Keratinocyte (primary cell): ENCODE measurements at regions not wholly inside any gene's neighbourhood (a gene's known extent, or its start where the extent isn't known, plus 50 kb on each side); places are given as distances from the start of the nearest gene placed in this dataset.

Experiments used
- DNase-seq: peaks from one replicate; pipeline ENCODE4 v3.0.0-alpha.2; 2011; ENCODE audit warnings: low read depth, missing footprints, low spot score
- FAIRE-seq: peaks from 2 replicates; lab custom pipeline; 2011; peaks lifted over from hg19 to GRCh38; lab: Jason Lieb, UNC
- H2AFZ ChIP-seq: 2 replicates; pipeline ENCODE4 v1.6.0; 2012; ENCODE audit warnings: low read length, control low read depth, inconsistent platforms; ENCODE audit not compliant: control insufficient read depth
- H3K27ac ChIP-seq: 2 replicates; pipeline ENCODE4 v1.5.1; 2011; ENCODE audit warnings: low read length; ENCODE audit not compliant: control insufficient read depth, insufficient read depth
- H3K27me3 ChIP-seq: 3 replicates; pipeline ENCODE4 v1.6.0; 2011; ENCODE audit warnings: low read length; ENCODE audit not compliant: control insufficient read depth, insufficient read depth; ENCODE audit errors: extremely low read depth
- H3K36me3 ChIP-seq, 2 experiments: 2 replicates in 1 of 2; 3 replicates in 1 of 2; pipeline ENCODE4 v1.5.1; 2011; ENCODE audit warnings: low read length in 2 of 2, mild to moderate bottlenecking in 1 of 2; ENCODE audit not compliant: control insufficient read depth in 2 of 2, insufficient read depth in 2 of 2; ENCODE audit errors: extremely low read depth in 1 of 2
- H3K4me1 ChIP-seq: 3 replicates; pipeline ENCODE4 v1.5.1; 2011; ENCODE audit warnings: low read length; ENCODE audit not compliant: control insufficient read depth, insufficient read depth; ENCODE audit errors: extremely low read depth
- H3K4me2 ChIP-seq: 3 replicates; pipeline ENCODE4 v1.6.0; 2011; ENCODE audit warnings: low read depth, low read length; ENCODE audit not compliant: control insufficient read depth, insufficient read depth; ENCODE audit errors: extremely low read depth
- H3K4me3 ChIP-seq, 3 experiments: fragments of 200-600 bp in 1 of 3; sonication (generic) in 1 of 3; 2 replicates in 2 of 3; 3 replicates in 1 of 3; pipeline ENCODE4 v1.5.1; 2011 to 2016; ENCODE audit warnings: low read length in 3 of 3, mild to moderate bottlenecking in 3 of 3, control low read depth in 2 of 3, inconsistent platforms in 1 of 3, low read depth in 1 of 3, mixed read lengths in 1 of 3, mixed run types in 1 of 3, moderate library complexity in 1 of 3; ENCODE audit not compliant: control insufficient read depth in 2 of 3, insufficient read depth in 2 of 3; ENCODE audit errors: extremely low read depth in 1 of 3
- H3K79me2 ChIP-seq: 2 replicates; pipeline ENCODE4 v1.6.0; 2012; ENCODE audit warnings: low read length; ENCODE audit not compliant: control insufficient read depth, insufficient read depth
- H3K9ac ChIP-seq: 3 replicates; pipeline ENCODE4 v1.6.0; 2011; ENCODE audit warnings: low read length; ENCODE audit not compliant: control insufficient read depth, insufficient read depth; ENCODE audit errors: extremely low read depth
- H3K9me1 ChIP-seq: 3 replicates; pipeline ENCODE4 v1.6.0; 2011; ENCODE audit warnings: low read length; ENCODE audit not compliant: control insufficient read depth, insufficient read depth; ENCODE audit errors: extremely low read depth
- H3K9me3 ChIP-seq: 2 replicates; pipeline ENCODE4 v1.5.1; 2012; ENCODE audit warnings: low read depth, low read length; ENCODE audit not compliant: control insufficient read depth
- H4K20me1 ChIP-seq: 3 replicates; pipeline ENCODE4 v1.6.0; 2011; ENCODE audit warnings: low read length; ENCODE audit not compliant: control insufficient read depth, insufficient read depth; ENCODE audit errors: extremely low read depth
- CTCF ChIP-seq, 3 experiments: IDR thresholded peaks in 1 of 3; conservative IDR thresholded peaks in 1 of 3; optimal IDR thresholded peaks in 1 of 3; 2 replicates in 2 of 3; 3 replicates in 1 of 3; pipeline versions ENCODE3 to v1.5.1; 2011; ENCODE audit warnings: low read length in 3 of 3, mild to moderate bottlenecking in 3 of 3, moderate library complexity in 2 of 3, control low read depth in 1 of 3, inconsistent platforms in 1 of 3; ENCODE audit not compliant: insufficient read depth in 2 of 3; ENCODE audit errors: extremely low read depth in 1 of 3
- EZH2 ChIP-seq: IDR thresholded peaks from one replicate; pipeline ENCODE4 v1.6.1; 2012; ENCODE audit warnings: inconsistent platforms, mild to moderate bottlenecking, low read length, moderate library complexity
- dilution Hi-C: fragments of 300-500 bp; cut with MboI; formaldehyde crosslinking; loops from one replicate; pipeline ENCODE4 v1.7.0; 2020; ENCODE audit warnings: low sequenced_read_pairs; ENCODE audit not compliant: extremely low pct_ligation_motif_present

GRCh38 chr13:65268009-65268408 is 1962.1 kb downstream of the PCDH9 start:
- Histone ChIP-seq H3K27me3 (no peaks in the 10 kb centered on the region), H3K79me2 (no peaks in the 10 kb centered on the region), H4K20me1 (no peaks in the 10 kb centered on the region), H3K9me1 (no peaks in the 10 kb centered on the region), H3K27ac (no peak overlapping the region), H3K9ac (no peak overlapping the region), H3K4me1 (no peaks in the 10 kb centered on the region), H2AFZ (no peak overlapping the region), H3K4me3 (no peak overlapping the region), H3K4me2 (no peak overlapping the region), H3K36me3 (no peaks in the 10 kb centered on the region), H3K9me3 (no peaks in the 10 kb centered on the region)
- DNase-seq (no peak), FAIRE-seq (no peak)
- no peak for TF ChIP-seq EZH2
- no peak for TF ChIP-seq CTCF (optimal IDR thresholded peaks at IDR 0.05 in 1 of 3, IDR thresholded peaks at IDR 0.05 in 1 of 3, conservative IDR thresholded peaks at IDR 0.05 in 1 of 3; ENCODE audit: extremely low read depth in 1 of 3, insufficient read depth in 2 of 3, low read length in 3 of 3)
- dilution Hi-C loops: no loop called here

- no peak for FAIRE-seq
Measured at GRCh38 chr13:65265988-65266387, 1964.1 kb downstream of the PCDH9 start.

More at GRCh38 chr13:65265988-65266387, 1964.1 kb downstream of the PCDH9 start:
- no peaks in the 10 kb centered on the region for H3K9me1 ChIP-seq
- no peaks in the 10 kb centered on the region for H3K4me1 ChIP-seq
- H3K9ac ChIP-seq: no peak overlapping the region
- no peaks in the 10 kb centered on the region for H4K20me1 ChIP-seq
- TF ChIP-seq CTCF (optimal IDR thresholded peaks at IDR 0.05 in 1 of 3, IDR thresholded peaks at IDR 0.05 in 1 of 3, conservative IDR thresholded peaks at IDR 0.05 in 1 of 3; ENCODE audit: extremely low read depth in 1 of 3, insufficient read depth in 2 of 3, low read length in 3 of 3): no peak
- TF ChIP-seq EZH2: no peak
- no peak overlapping the region for H3K4me2 ChIP-seq
- H3K27me3 ChIP-seq: no peaks in the 10 kb centered on the region
- dilution Hi-C loops: no loop called here
- DNase-seq: no peak
- no peaks in the 10 kb centered on the region for H3K36me3 ChIP-seq
- no peak overlapping the region for H3K27ac ChIP-seq
- H3K79me2 ChIP-seq: no peaks in the 10 kb centered on the region
- H3K4me3 ChIP-seq: no peak overlapping the region
- no peaks in the 10 kb centered on the region for H3K9me3 ChIP-seq
- no peak overlapping the region for H2AFZ ChIP-seq
